H1 (cell line): ENCODE measurements at regions not wholly inside any gene's neighbourhood (a gene's known extent, or its start where the extent isn't known, plus 50 kb on each side); places are given as distances from the start of the nearest gene placed in this dataset.

Experiments used
- CHD7 ChIP-seq: fragments of 300-600 bp; sonication (generic); IDR thresholded peaks from 2 replicates; pipeline ENCODE4 v1.7.1; 2012; ENCODE audit warnings: low read length, moderate library complexity, mild to moderate bottlenecking, inconsistent platforms; ENCODE audit not compliant: insufficient replicate concordance
- CTBP2 ChIP-seq: IDR thresholded peaks from 2 replicates; pipeline ENCODE4 v1.7.0; 2011; ENCODE audit warnings: borderline replicate concordance, mild to moderate bottlenecking, moderate library complexity, mixed read lengths, low read length; ENCODE audit not compliant: insufficient read depth, insufficient read length
- E2F6 ChIP-seq: IDR thresholded peaks from 2 replicates; pipeline ENCODE4 v1.6.1; 2012; ENCODE audit warnings: inconsistent platforms
- GTF2F1 ChIP-seq: IDR thresholded peaks from 2 replicates; pipeline ENCODE4 v1.6.1; 2012; ENCODE audit warnings: low read depth, low read length, improper control_type of control experiment, borderline replicate concordance
- HDAC6 ChIP-seq: IDR thresholded peaks from one replicate; pipeline ENCODE4 v1.7.1; 2012; ENCODE audit warnings: low read depth, mild to moderate bottlenecking, inconsistent platforms, low read length, moderate library complexity
- KDM4A ChIP-seq: IDR thresholded peaks from one replicate; pipeline ENCODE4 v1.7.1; 2012; ENCODE audit warnings: low read depth, mild to moderate bottlenecking, moderate library complexity, low read length, inconsistent platforms; ENCODE audit not compliant: severe bottlenecking
- KDM5A ChIP-seq: fragments of 200-600 bp; IDR thresholded peaks from 2 replicates; pipeline ENCODE4 v1.7.1; 2012; ENCODE audit warnings: mild to moderate bottlenecking, low read length, inconsistent platforms, mixed read lengths
- SIX5 ChIP-seq: IDR thresholded peaks from 2 replicates; pipeline ENCODE4 v1.6.1; 2011; ENCODE audit warnings: mild to moderate bottlenecking, low read depth, low read length
- SP1 ChIP-seq: IDR thresholded peaks from 2 replicates; pipeline ENCODE4 v1.6.1; 2011; ENCODE audit warnings: low read depth, low read length
- TAF7 ChIP-seq: optimal IDR thresholded peaks from 2 replicates; pipeline ENCODE3; 2011; ENCODE audit warnings: low read depth, mild to moderate bottlenecking, inconsistent platforms, low read length, moderate library complexity, borderline replicate concordance
- TEAD4 ChIP-seq: IDR thresholded peaks from 2 replicates; pipeline ENCODE4 v1.6.1; 2012; ENCODE audit warnings: low read depth, low read length, inconsistent platforms, mixed read lengths
- TF ChIP-seq, protein P1 (sequence below): IDR thresholded peaks from 2 replicates; pipeline ENCODE4 v1.6.1; 2012; ENCODE audit warnings: inconsistent platforms

DNA sequence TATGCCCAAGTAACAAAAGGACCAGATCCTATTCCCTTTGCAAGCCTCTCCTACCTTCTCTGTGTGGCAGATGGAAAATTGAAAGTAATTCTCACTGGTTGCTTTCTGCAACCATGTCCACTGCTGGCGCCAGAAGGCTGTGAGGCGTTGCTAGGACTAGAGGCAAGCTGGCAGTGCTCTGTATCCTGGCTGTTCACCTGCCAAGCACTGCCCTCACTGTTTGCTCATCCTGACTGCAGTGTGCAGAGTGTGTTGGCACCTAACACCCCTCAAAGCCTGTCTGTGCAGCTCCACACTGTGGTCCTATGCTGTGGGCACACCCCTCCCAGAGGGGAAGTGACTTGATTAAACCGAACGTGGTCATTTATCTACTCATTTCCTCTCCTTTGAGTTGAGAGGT lies 840.7 kb downstream of the NLGN4Y start (continued):
- no peak for TF ChIP-seq CHD7
- no peak for TF ChIP-seq KDM5A
- TF ChIP-seq E2F6 = no peak
- TF ChIP-seq TAF7 = no peak
- TF ChIP-seq TEAD4 = no peak
- TF ChIP-seq GTF2F1 = no peak
- TF ChIP-seq, protein P1, sequence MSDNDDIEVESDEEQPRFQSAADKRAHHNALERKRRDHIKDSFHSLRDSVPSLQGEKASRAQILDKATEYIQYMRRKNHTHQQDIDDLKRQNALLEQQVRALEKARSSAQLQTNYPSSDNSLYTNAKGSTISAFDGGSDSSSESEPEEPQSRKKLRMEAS = no peak
- no peak for TF ChIP-seq CTBP2
- TF ChIP-seq HDAC6 = no peak
- TF ChIP-seq KDM4A = no peak
- TF ChIP-seq SP1 = no peak
- TF ChIP-seq SIX5 = no peak
